Eye (tissue), 1 donor: ENCODE measurements at regions not wholly inside any gene's neighbourhood (a gene's known extent, or its start where the extent isn't known, plus 50 kb on each side); places are given as distances from the start of the nearest gene placed in this dataset.

Source experiments
- DNase-seq: peaks from one replicate; pipeline ENCODE4 v3.0.0-alpha.2; 2015

GRCh38 chr20:51335329-51335841, 207.1 kb downstream of the NFATC2 start:
- peak; percentile 57 for DNase-seq

GRCh38 chr20:51334609-51335008, 207.9 kb downstream of the NFATC2 start:
- DNase-seq = no peak

- DNase-seq = no peak
Observed at GRCh38 chr20:51333971-51334370, 208.5 kb downstream of the NFATC2 start.

- no peak for DNase-seq
Observed at GRCh38 chr20:51333446-51333845, 209.1 kb downstream of the NFATC2 start.

- no peak for DNase-seq
Observed at GRCh38 chr20:51331481-51331880, 211.0 kb downstream of the NFATC2 start.

GRCh38 chr20:51329845-51330244, 212.7 kb downstream of the NFATC2 start:
- DNase-seq = no peak

- no peak for DNase-seq
Observed at GRCh38 chr20:51327251-51327841, 215.2 kb downstream of the NFATC2 start.

GRCh38 chr20:51326201-51326819, 216.2 kb downstream of the NFATC2 start:
- DNase-seq = peak; percentile 68

- no peak for DNase-seq
Observed at GRCh38 chr20:51322164-51322707, 220.3 kb downstream of the NFATC2 start.

- no peak for DNase-seq
Observed at GRCh38 chr20:51321343-51322163, 221.0 kb downstream of the NFATC2 start.

- no peak for DNase-seq
Observed at GRCh38 chr20:51319522-51319921, 223.0 kb downstream of the NFATC2 start.

GRCh38 chr20:51318058-51318949, 224.2 kb downstream of the NFATC2 start:
- DNase-seq = peak; percentile 72

GRCh38 chr20:51315390-51315789, 227.1 kb downstream of the NFATC2 start:
- DNase-seq = no peak

- DNase-seq = no peak
Observed at GRCh38 chr20:51313358-51313827, 229.1 kb downstream of the NFATC2 start.

- DNase-seq = no peak
Observed at GRCh38 chr20:51312480-51312783, 230.1 kb downstream of the NFATC2 start.

- peak; percentile 23 for DNase-seq
Observed at GRCh38 chr20:51311636-51312479, 230.7 kb downstream of the NFATC2 start.

- no peak for DNase-seq
Observed at GRCh38 chr20:51310216-51310615, 232.3 kb downstream of the NFATC2 start.

- no peak for DNase-seq
Observed at GRCh38 chr20:51309128-51309527, 233.4 kb downstream of the NFATC2 start.

- peak; percentile 92 for DNase-seq
Observed at GRCh38 chr20:51306521-51307358, 235.8 kb downstream of the NFATC2 start.

- no peak for DNase-seq
Observed at GRCh38 chr20:51306081-51306480, 236.4 kb downstream of the NFATC2 start.
